OCI-LY1 (cell line): ENCODE measurements at regions not wholly inside any gene's neighbourhood (a gene's known extent, or its start where the extent isn't known, plus 50 kb on each side); places are given as distances from the start of the nearest gene placed in this dataset.

ENCODE experiments used
- H2AFZ ChIP-seq: fragments of 200-600 bp; sonication (generic), shearing (Covaris generic); 2 replicates; pipeline ENCODE4 v1.6.0; 2014; ENCODE audit warnings: antibody characterized with exemption, mild to moderate bottlenecking, low read length
- H3F3A ChIP-seq: fragments of 200-600 bp; sonication (generic), shearing (Covaris generic); 2 replicates; pipeline ENCODE4 v1.6.0; 2014; ENCODE audit warnings: mild to moderate bottlenecking, antibody characterized with exemption, low read length, moderate library complexity; ENCODE audit not compliant: insufficient read depth
- H3K27ac ChIP-seq: fragments of 200-600 bp; sonication (generic); 2 replicates; pipeline ENCODE4 v1.5.1; 2014; ENCODE audit warnings: low read length, mixed run types, mild to moderate bottlenecking, low read depth; ENCODE audit not compliant: poor library complexity, severe bottlenecking
- H3K27me3 ChIP-seq: fragments of 200-600 bp; sonication (generic); 2 replicates; pipeline ENCODE4 v1.6.0; 2014; ENCODE audit warnings: antibody characterized with exemption, mild to moderate bottlenecking, low read length, moderate library complexity; ENCODE audit not compliant: insufficient read depth
- H3K36me3 ChIP-seq: fragments of 200-600 bp; sonication (generic); 2 replicates; pipeline ENCODE4 v1.6.1; 2014; ENCODE audit warnings: mild to moderate bottlenecking, antibody characterized with exemption, low read length, moderate library complexity, mixed read lengths; ENCODE audit not compliant: insufficient read depth
- H3K4me1 ChIP-seq: fragments of 200-600 bp; sonication (generic); 2 replicates; pipeline ENCODE4 v1.5.1; 2014; ENCODE audit warnings: mild to moderate bottlenecking, low read length, moderate library complexity; ENCODE audit not compliant: insufficient read depth, severe bottlenecking
- H3K4me2 ChIP-seq: fragments of 200-600 bp; sonication (generic), shearing (Covaris generic); 2 replicates; pipeline ENCODE4 v1.6.1; 2014; ENCODE audit warnings: low read length
- H3K4me3 ChIP-seq: fragments of 200-600 bp; sonication (generic); 2 replicates; pipeline ENCODE4 v1.5.1; 2014; ENCODE audit warnings: low read length, low read depth, mild to moderate bottlenecking, mixed read lengths; ENCODE audit not compliant: poor library complexity, severe bottlenecking
- H3K79me2 ChIP-seq: fragments of 200-600 bp; shearing (Covaris generic); 2 replicates; pipeline ENCODE4 v1.6.1; 2016; ENCODE audit warnings: mixed run types, low read length, mixed read lengths; ENCODE audit not compliant: insufficient read depth
- H3K9ac ChIP-seq: fragments of 200-600 bp; sonication (generic), shearing (Covaris generic); 2 replicates; pipeline ENCODE4 v1.6.1; 2014; ENCODE audit warnings: mild to moderate bottlenecking, low read length, mixed read lengths
- H3K9me2 ChIP-seq: fragments of 200-600 bp; sonication (generic), shearing (Covaris generic); 2 replicates; pipeline ENCODE4 v1.6.1; 2014; ENCODE audit warnings: low read depth, mild to moderate bottlenecking, low read length, mixed read lengths
- H3K9me3 ChIP-seq: fragments of 200-600 bp; shearing (Covaris generic); 2 replicates; pipeline ENCODE4 v1.6.1; 2014; ENCODE audit warnings: low read length, mixed read lengths
- H4K20me1 ChIP-seq: fragments of 200-600 bp; sonication (generic), shearing (Covaris generic); 2 replicates; pipeline ENCODE4 v1.6.0; 2016; ENCODE audit warnings: mild to moderate bottlenecking, low read length; ENCODE audit not compliant: insufficient read depth
- EZH2 ChIP-seq: fragments of 200-600 bp; sonication (generic), shearing (Covaris generic); IDR thresholded peaks from 2 replicates; pipeline ENCODE4 v1.8.0; 2017; ENCODE audit warnings: borderline replicate concordance, mixed run types, mild to moderate bottlenecking, antibody characterized with exemption, low read length, moderate library complexity, mixed read lengths
- TF ChIP-seq, protein P1 (sequence below): fragments of 200-600 bp; sonication (generic), shearing (Covaris generic); IDR thresholded peaks from 2 replicates; pipeline ENCODE4 v1.5.1; 2017; ENCODE audit warnings: mild to moderate bottlenecking, antibody characterized with exemption, low read length, moderate library complexity, mixed read lengths

DNA sequence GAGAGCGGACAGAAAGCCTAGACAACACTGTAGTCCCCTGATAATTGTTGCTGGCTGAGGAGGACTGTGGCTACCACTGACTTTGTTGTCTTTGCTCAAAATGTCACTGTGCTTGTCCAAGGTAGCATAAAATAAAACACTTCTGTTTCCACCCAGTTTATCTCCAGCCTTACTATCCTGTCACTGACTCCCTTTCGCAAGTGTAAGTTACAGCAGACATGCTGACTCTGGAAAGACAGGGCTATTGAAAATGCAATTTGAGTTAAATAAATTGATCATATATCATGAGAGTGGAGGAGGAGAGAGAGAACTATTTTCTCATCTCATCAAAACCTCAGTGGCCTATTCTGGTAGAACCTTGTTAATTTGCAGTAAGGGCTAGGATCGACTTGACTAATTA is 138.0 kb upstream of the KIRREL3 start:
- H3K79me2 ChIP-seq = no peaks in the 10 kb centered on the region

DNA sequence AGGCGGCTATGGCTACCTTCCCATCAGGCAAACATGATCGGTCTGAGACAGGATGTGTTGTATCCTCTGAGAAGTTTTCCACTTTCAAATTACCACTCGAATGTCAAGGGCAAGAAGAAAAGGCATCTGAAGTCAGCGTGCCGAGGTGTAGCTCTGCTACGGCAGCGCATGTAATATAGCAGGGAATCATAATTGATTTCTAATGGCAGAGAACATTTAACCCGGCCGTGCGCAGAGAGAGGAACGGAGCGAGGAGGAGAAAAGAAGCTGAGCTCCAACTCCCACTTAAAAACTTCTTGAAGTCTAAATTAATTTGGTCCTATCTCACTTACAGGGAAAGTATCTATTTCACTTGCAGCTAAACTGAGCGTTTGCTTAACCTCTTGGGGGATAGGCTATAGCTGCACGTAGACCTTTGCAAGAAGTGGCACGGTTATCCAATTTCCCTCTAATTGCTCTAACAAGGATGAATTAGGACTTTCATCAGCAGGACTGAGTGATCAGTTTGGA is 137.3 kb upstream of the KIRREL3 start:
- Histone ChIP-seq H3K27ac (no peak overlapping the region), H3K36me3 (no peaks in the 10 kb centered on the region), H3K27me3 (no peaks in the 10 kb centered on the region), H3K9me3 (no peaks in the 10 kb centered on the region), H3F3A (no peaks in the 10 kb centered on the region), H3K9me2 (no peaks in the 10 kb centered on the region), H3K79me2 (no peaks in the 10 kb centered on the region), H4K20me1 (no peaks in the 10 kb centered on the region), H3K9ac (no peak overlapping the region), H3K4me2 (no peak overlapping the region), H3K4me1 (no peaks in the 10 kb centered on the region), H2AFZ (no peak overlapping the region), H3K4me3 (no peak overlapping the region)
- TF ChIP-seq, protein P1, sequence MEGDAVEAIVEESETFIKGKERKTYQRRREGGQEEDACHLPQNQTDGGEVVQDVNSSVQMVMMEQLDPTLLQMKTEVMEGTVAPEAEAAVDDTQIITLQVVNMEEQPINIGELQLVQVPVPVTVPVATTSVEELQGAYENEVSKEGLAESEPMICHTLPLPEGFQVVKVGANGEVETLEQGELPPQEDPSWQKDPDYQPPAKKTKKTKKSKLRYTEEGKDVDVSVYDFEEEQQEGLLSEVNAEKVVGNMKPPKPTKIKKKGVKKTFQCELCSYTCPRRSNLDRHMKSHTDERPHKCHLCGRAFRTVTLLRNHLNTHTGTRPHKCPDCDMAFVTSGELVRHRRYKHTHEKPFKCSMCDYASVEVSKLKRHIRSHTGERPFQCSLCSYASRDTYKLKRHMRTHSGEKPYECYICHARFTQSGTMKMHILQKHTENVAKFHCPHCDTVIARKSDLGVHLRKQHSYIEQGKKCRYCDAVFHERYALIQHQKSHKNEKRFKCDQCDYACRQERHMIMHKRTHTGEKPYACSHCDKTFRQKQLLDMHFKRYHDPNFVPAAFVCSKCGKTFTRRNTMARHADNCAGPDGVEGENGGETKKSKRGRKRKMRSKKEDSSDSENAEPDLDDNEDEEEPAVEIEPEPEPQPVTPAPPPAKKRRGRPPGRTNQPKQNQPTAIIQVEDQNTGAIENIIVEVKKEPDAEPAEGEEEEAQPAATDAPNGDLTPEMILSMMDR = no peak
- no peak for TF ChIP-seq EZH2

More for the DNA sequence above, 138.0 kb upstream of the KIRREL3 start:
- Histone ChIP-seq H2AFZ (no peak overlapping the region), H3K9me2 (no peaks in the 10 kb centered on the region), H3K27me3 (no peaks in the 10 kb centered on the region), H3K4me1 (no peaks in the 10 kb centered on the region), H4K20me1 (no peaks in the 10 kb centered on the region), H3K9ac (no peak overlapping the region), H3F3A (no peaks in the 10 kb centered on the region), H3K4me2 (no peak overlapping the region), H3K27ac (no peak overlapping the region), H3K36me3 (no peaks in the 10 kb centered on the region), H3K4me3 (no peak overlapping the region), H3K9me3 (no peaks in the 10 kb centered on the region)
- TF ChIP-seq, protein P1 = no peak
- no peak for TF ChIP-seq EZH2

DNA sequence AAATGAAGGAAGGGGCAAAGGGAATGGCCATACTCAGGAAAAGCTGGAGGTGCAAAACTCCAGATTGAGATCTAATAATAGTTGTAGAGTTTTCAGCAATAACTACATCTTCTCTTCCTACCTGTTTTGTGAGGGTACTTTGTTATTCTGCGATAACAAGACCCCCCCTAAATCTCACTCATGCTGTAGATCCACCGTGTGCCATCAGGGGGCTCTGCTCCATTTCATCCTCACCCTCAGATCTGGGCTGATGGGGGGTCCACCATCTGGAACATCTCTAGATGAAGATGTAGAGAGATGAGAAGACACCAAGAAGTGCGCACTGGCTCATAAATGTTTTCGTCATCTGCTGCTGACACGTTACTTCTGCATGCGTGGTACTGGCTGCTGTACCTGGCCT is 135.9 kb upstream of the KIRREL3 start:
- Histone ChIP-seq H3K9me3 (no peaks in the 10 kb centered on the region), H3K4me3 (no peak overlapping the region), H3K36me3 (no peaks in the 10 kb centered on the region), H3F3A (no peaks in the 10 kb centered on the region), H3K9ac (no peak overlapping the region), H2AFZ (no peak overlapping the region), H3K27ac (no peak overlapping the region), H3K4me2 (no peak overlapping the region), H3K4me1 (no peaks in the 10 kb centered on the region), H3K9me2 (no peaks in the 10 kb centered on the region), H3K27me3 (no peaks in the 10 kb centered on the region), H4K20me1 (no peaks in the 10 kb centered on the region), H3K79me2 (no peaks in the 10 kb centered on the region)
- TF ChIP-seq EZH2 = no peak
- TF ChIP-seq, protein P1 = peak; percentile 14; the same call in 1 of the 2 replicates
